NT2/D1 (cell line): ENCODE measurements at regions not wholly inside any gene's neighbourhood (a gene's known extent, or its start where the extent isn't known, plus 50 kb on each side); places are given as distances from the start of the nearest gene placed in this dataset.
A peak's percentile ranks its signal among the peaks of the same experiment; 100 is the strongest.

Experiments used
- DNase-seq: peaks from one replicate; pipeline ENCODE4 v3.0.0-alpha.2; 2011; ENCODE audit warnings: low read depth, low spot score
- H3K27me3 ChIP-seq: 2 replicates; pipeline ENCODE4 v1.6.0; 2011; ENCODE audit warnings: mild to moderate bottlenecking; ENCODE audit not compliant: insufficient read length, insufficient read depth
- H3K36me3 ChIP-seq: 2 replicates; pipeline ENCODE4 v1.6.1; 2011; ENCODE audit warnings: mild to moderate bottlenecking, low read length, mixed read lengths; ENCODE audit not compliant: insufficient read depth, insufficient read length
- H3K4me1 ChIP-seq: 2 replicates; pipeline ENCODE4 v1.5.1; 2011; ENCODE audit not compliant: insufficient read depth, insufficient read length
- H3K4me3 ChIP-seq: 2 replicates; pipeline ENCODE4 v1.5.1; 2011; ENCODE audit warnings: low read depth; ENCODE audit not compliant: insufficient read length
- H3K9ac ChIP-seq: 2 replicates; pipeline ENCODE4 v1.6.0; 2011; ENCODE audit warnings: low read depth; ENCODE audit not compliant: insufficient read length
- H3K9me3 ChIP-seq: 2 replicates; pipeline ENCODE4 v1.5.1; 2011; ENCODE audit warnings: mild to moderate bottlenecking, low read length; ENCODE audit not compliant: insufficient read depth
- SUZ12 ChIP-seq: IDR thresholded peaks from 2 replicates; pipeline ENCODE4 v1.6.1; 2011; ENCODE audit not compliant: insufficient read length, insufficient read depth; ENCODE audit errors: extremely low read depth
- YY1 ChIP-seq: IDR thresholded peaks from 2 replicates; pipeline ENCODE4 v1.6.1; 2011; ENCODE audit not compliant: insufficient read length, insufficient read depth
- ZNF274 ChIP-seq: IDR thresholded peaks from 2 replicates; pipeline ENCODE4 v1.6.1; 2011; ENCODE audit warnings: mild to moderate bottlenecking, low read depth, low read length

DNA sequence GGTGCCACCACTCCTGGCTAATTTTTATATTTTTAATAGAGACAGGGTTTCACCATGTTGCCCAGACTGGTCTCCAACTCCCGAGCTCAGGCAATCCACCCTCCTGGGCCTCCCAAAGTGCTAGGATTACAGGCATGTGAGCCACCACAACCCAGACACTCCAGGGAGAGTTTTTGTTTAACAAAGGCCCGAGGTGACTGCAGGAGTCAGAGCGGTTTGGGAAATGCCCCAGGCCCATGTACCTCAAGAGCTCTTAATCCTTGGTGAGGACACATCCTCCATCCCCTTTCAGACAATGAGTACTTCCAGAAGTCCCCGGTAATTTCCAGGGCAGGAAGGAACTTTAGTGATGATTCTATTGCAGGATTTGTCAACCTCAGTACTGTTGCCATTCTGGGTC lies 176.0 kb downstream of the ESRRB start:
- Histone ChIP-seq H3K9me3 (no peaks in the 10 kb centered on the region), H3K9ac (no peak overlapping the region), H3K27me3 (no peaks in the 10 kb centered on the region), H3K4me3 (no peak overlapping the region), H3K4me1 (peaks cover 2% of the 10 kb centered on the region), H3K36me3 (no peaks in the 10 kb centered on the region)
- TF ChIP-seq SUZ12, result no peak
- TF ChIP-seq YY1, result no peak
- TF ChIP-seq ZNF274, result no peak
- peak; percentile 78 for DNase-seq

DNA sequence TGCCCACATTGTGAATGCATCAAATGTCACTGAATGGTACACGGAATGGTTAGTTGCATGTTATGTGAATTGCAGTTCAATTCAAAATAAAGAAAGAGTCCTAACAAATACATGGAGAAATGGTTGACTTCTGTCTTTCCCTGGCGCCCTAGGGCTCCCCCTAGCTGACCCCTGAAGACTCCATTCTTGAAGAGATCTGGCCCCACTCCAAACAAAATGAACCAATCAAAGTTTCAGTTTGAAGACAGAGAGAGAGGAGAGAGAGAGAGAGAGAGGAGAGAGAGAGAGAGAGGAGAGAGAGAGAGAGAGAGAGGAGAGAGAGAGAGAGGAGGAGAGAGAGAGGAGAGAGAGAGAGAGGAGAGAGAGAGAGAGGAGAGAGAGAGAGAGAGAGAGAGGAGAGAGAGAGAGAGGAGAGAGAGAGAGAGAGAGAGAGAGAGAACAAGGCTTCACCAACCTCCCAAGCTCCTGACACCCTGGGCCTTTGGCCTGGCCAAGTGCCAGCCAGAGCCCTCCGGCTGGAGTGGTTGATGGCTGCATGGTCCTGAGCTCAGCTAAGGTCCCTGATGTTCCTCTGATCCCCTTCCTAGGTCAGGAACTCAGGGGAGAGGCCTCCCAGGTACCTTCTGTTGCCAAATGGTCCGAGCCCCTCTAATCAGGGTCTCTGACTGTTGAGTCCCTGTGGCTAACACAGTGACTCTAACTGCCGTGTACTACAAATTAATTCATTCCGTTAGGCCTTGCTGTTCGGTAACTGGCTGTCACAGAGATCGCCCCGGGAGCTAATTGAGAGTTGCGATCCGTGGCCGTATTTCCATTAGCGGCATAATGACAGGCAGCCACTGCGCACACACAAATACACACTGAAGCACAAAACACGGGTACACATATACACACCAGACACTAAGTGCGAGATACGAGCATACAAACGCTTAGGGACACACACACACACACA lies 188.8 kb downstream of the ESRRB start:
- Histone ChIP-seq H3K9me3 (peaks cover 6% of the 10 kb centered on the region; the same call in 1 of the 2 replicates), H3K4me3 (no peak overlapping the region), H3K36me3 (no peaks in the 10 kb centered on the region), H3K9ac (no peak overlapping the region), H3K27me3 (no peaks in the 10 kb centered on the region), H3K4me1 (no peaks in the 10 kb centered on the region)
- no peak for DNase-seq
- TF ChIP-seq ZNF274, result no peak
- TF ChIP-seq YY1, result no peak
- no peak for TF ChIP-seq SUZ12

DNA sequence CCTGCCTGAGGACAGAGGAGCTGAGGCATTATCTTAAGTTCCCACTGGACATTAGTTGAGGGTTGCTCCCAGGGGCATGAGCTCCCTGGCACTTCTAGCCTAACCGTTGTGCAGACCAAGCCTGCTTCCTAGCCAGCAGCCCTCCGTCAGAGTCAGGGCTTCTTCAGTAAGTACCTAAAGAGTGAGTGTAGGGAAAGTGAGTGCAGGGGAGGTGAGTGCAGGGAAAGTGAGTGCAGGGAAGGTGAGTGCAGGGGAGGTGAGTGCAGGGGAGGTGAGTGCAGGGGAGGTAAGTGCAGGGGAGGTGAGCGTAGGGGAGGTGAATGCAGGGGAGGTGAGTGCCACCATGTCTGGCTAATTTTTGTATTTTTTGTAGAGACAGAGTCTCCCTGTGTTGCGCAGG lies 190.5 kb downstream of the ESRRB start:
- Histone ChIP-seq H3K4me1 (no peaks in the 10 kb centered on the region), H3K36me3 (no peaks in the 10 kb centered on the region), H3K9me3 (peaks cover 6% of the 10 kb centered on the region; the same call in 1 of the 2 replicates), H3K27me3 (no peaks in the 10 kb centered on the region), H3K9ac (no peak overlapping the region), H3K4me3 (no peak overlapping the region)
- TF ChIP-seq YY1 (no peak), SUZ12 (no peak), ZNF274 (no peak)
- DNase-seq, result no peak

DNA sequence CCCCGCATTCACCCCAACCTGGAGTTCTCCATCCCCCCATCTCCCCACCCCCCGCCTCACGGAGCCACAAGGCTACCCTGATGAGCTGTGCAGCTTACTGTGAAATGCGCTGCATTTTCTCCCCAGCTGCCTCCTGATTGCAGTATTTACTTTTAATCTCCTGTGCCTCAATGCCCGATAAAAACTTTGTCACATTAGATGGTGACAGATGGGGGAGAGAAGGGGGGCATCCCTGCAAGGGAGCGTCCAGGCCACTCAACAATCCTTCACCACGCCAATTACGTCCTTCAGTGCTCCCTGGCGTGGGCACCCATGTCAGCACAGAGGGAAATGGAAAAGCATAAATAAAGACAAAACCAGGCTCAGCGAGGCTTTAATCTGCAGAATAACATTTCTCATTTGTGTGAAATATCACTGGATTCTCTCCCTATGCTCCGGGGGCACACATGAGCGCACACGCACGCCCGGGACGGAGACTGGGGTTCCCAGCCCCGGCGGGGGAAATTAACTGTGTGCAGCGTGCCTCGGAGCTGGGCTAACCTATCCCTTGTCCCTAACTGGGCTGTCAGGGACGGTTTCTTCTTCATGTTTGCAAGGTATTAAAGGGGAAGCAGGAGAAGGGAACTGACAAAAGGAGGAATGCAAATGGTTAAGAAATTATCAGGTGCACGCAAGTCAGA lies 186.7 kb upstream of the VASH1 start:
- TF ChIP-seq SUZ12, result no peak
- no peak for TF ChIP-seq ZNF274
- no peak for TF ChIP-seq YY1
- H3K4me1 ChIP-seq, result no peaks in the 10 kb centered on the region
- no peak overlapping the region for H3K9ac ChIP-seq
- DNase-seq, result no peak
- 0 out of 2 replicates have a peak, but pooled peaks cover under 1% of the 10 kb centered on the region for H3K9me3 ChIP-seq
- H3K27me3 ChIP-seq, result no peaks in the 10 kb centered on the region
- no peak overlapping the region for H3K4me3 ChIP-seq
- no peaks in the 10 kb centered on the region for H3K36me3 ChIP-seq

DNA sequence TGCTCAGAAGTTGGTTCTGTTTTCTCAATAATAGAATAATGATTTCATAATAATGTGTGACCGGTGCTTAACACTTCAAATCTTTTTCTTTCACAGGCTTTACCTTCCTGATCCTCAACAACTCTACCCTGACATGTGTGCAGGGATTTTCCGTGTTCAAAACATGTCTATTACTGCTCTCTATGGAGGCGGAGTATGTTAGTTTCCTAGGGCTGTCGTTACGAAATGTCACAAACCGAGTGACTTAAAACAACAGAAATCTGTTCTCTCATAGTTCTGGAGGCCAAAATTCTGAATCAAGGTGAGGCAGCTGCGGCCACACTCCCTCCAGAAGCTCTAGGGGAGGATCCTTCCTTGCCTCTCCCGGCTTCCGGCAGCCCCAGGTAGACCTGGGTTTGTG lies 186.2 kb upstream of the VASH1 start:
- no peak overlapping the region for H3K4me3 ChIP-seq
- no peak for TF ChIP-seq SUZ12
- TF ChIP-seq YY1, result no peak
- no peak for TF ChIP-seq ZNF274

DNA sequence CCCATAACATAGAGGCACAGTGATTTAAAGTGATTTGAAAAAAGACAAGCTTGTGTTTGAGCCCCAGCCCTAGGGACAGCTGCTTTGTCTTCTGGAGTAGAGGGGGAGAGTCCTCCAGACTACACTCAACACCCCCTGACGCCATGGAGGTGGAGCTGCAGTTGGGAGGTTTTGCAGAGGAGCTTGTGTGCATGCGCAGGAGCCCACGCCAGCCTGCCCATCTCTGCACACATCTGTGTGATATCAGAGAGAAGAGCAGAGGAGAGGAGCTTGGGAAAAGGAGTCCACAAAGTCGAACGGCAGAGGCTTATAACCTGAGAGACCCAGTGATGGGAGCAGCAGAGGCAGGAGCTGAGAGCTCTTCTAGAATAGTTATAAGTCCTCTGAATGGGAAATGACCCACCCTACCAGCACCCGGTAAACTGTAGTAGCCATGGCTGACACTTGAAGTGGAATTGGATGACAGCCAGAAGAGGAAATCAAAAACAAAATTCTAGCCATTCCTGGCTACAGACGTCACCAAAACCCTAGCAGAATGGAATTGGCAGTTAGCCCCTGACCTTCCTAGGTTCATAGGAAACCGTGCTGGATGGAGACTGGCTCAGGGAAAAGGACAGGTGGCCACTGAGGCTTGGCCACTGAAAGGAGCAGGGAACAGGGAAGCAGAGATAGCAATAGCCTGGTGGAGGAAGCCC lies 185.1 kb upstream of the VASH1 start:
- DNase-seq, result no peak
- no peaks in the 10 kb centered on the region for H3K9me3 ChIP-seq
- H3K36me3 ChIP-seq, result no peaks in the 10 kb centered on the region
- no peaks in the 10 kb centered on the region for H3K4me1 ChIP-seq
- H3K4me3 ChIP-seq, result no peak overlapping the region
- TF ChIP-seq ZNF274, result no peak
- no peaks in the 10 kb centered on the region for H3K27me3 ChIP-seq
- H3K9ac ChIP-seq, result no peak overlapping the region

More for the DNA sequence above, 186.2 kb upstream of the VASH1 start:
- no peak overlapping the region for H3K9ac ChIP-seq
- H3K9me3 ChIP-seq, result no peaks in the 10 kb centered on the region
- no peaks in the 10 kb centered on the region for H3K4me1 ChIP-seq
- no peaks in the 10 kb centered on the region for H3K27me3 ChIP-seq
- H3K36me3 ChIP-seq, result no peaks in the 10 kb centered on the region
- no peak for DNase-seq

DNA sequence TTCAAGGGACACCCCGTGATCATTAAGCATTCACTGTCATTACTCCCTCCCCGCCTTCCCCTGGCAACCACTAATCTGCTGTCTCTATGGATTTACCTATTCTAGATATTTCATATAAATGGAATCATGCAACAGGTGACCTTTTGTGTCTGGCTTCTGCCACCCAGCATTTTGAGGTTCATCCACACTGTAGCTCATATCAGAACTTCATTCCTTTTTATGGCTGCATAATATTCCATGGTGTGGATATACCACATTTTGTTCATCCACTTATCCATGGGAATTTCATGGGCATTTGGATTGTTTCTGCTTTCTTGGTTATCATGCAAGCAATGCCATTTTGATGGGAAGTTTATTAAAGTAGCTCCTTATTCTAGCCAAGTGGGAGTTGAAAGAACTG lies 184.2 kb upstream of the VASH1 start:
- Histone ChIP-seq H3K4me3 (no peak overlapping the region), H3K27me3 (no peaks in the 10 kb centered on the region), H3K4me1 (no peaks in the 10 kb centered on the region), H3K9me3 (no peaks in the 10 kb centered on the region), H3K9ac (no peak overlapping the region), H3K36me3 (no peaks in the 10 kb centered on the region)
- TF ChIP-seq YY1 (no peak), ZNF274 (no peak), SUZ12 (no peak)
- no peak for DNase-seq
